Panc1 (cell line): ENCODE measurements at regions not wholly inside any gene's neighbourhood (a gene's known extent, or its start where the extent isn't known, plus 50 kb on each side); places are given as distances from the start of the nearest gene placed in this dataset.

Experiments used
- ATAC-seq: fragments of 200-7000 bp; cut with Tn5 transposase; 2 replicates; pipeline ENCODE4 v1.9.1; 2020; ENCODE audit warnings: mild to moderate bottlenecking, moderate library complexity
- BruUV-seq: library from RNA; stranded (reverse); fragments of 400-500 nt; replicated peaks from 2 replicates; lab custom pipeline; 2021; lab: Mats Ljungman, UMichigan
- CTCF ChIA-PET: fragments of 300-600 bp; sonication (Branson Sonifier 250); formaldehyde crosslinking; loops from one replicate; lab custom pipeline; 2022; ENCODE audit warnings: antibody characterized with exemption; lab: Charles Lee
- POLR2A ChIA-PET: fragments of 300-600 bp; sonication (Branson Sonifier 250); formaldehyde crosslinking; loops from one replicate; lab custom pipeline; 2022; ENCODE audit warnings: antibody characterized with exemption; lab: Charles Lee
- DNase-seq: peaks from one replicate; pipeline ENCODE4 v3.0.0-alpha.2; 2010; ENCODE audit warnings: low read depth, low spot score
- H3K27ac ChIP-seq: 2 replicates; pipeline ENCODE4 v1.5.1; 2011; ENCODE audit warnings: mild to moderate bottlenecking, low read length, inconsistent platforms
- H3K27me3 ChIP-seq: fragments of 200-500 bp; sonication (Bioruptor generic); 2 replicates; pipeline ENCODE4 v1.6.0; 2014; ENCODE audit warnings: low read length, inconsistent platforms; ENCODE audit not compliant: control insufficient read depth, insufficient read depth
- H3K36me3 ChIP-seq: fragments of 200-500 bp; sonication (Bioruptor generic); 2 replicates; pipeline ENCODE4 v1.5.1; 2014; ENCODE audit warnings: inconsistent platforms, mild to moderate bottlenecking, low read length, moderate library complexity; ENCODE audit not compliant: control insufficient read depth, insufficient read depth
- H3K4me1 ChIP-seq: 2 replicates; pipeline ENCODE4 v1.5.1; 2011; ENCODE audit warnings: inconsistent platforms, mild to moderate bottlenecking, low read length, moderate library complexity; ENCODE audit not compliant: control insufficient read depth, insufficient read depth
- H3K4me3 ChIP-seq, 2 experiments: 2 replicates each; pipeline ENCODE4 v1.5.1; 2011 to 2012; ENCODE audit warnings: low read depth in 2 of 2, low read length in 2 of 2, mild to moderate bottlenecking in 2 of 2, inconsistent platforms in 1 of 2, moderate library complexity in 1 of 2
- H3K9me3 ChIP-seq: fragments of 200-500 bp; sonication (Bioruptor generic); 2 replicates; pipeline ENCODE4 v1.5.1; 2014; ENCODE audit warnings: low read depth, mild to moderate bottlenecking, inconsistent platforms, low read length, moderate library complexity; ENCODE audit not compliant: control insufficient read depth, insufficient read depth
- POLR2AphosphoS5 ChIP-seq: IDR thresholded peaks from 2 replicates; pipeline ENCODE4 v1.6.1; 2012; ENCODE audit warnings: mild to moderate bottlenecking, low read depth, low read length, moderate library complexity
- SIN3A ChIP-seq: IDR thresholded peaks from 2 replicates; pipeline ENCODE4 v1.6.1; 2012; ENCODE audit warnings: low read depth, mild to moderate bottlenecking, low read length, moderate library complexity, borderline replicate concordance; ENCODE audit not compliant: insufficient read depth
- TCF7L2 ChIP-seq: IDR thresholded peaks from 2 replicates; pipeline ENCODE4 v1.6.1; 2011; ENCODE audit warnings: mild to moderate bottlenecking, low read depth, low read length, inconsistent platforms
- in situ Hi-C: cut with HindIII; loops from 2 replicates; pipeline ENCODE4 v1.10.0; 2016; ENCODE audit warnings: low sequenced_read_pairs, low pct_unique_long_range_greater_than_20kb
- intact Hi-C: fragments of 100-400 bp; cut with micrococcal nuclease; formaldehyde crosslinking; loops from one replicate; pipeline ENCODE4 v1.10.0; 2022; ENCODE audit not compliant: unreplicated experiment
- TF ChIP-seq, protein P1 (sequence below), 2 experiments: IDR thresholded peaks; 2 replicates each; pipeline ENCODE4 v1.6.1; 2011 to 2012; ENCODE audit warnings: low read depth in 2 of 2, control low read depth in 1 of 2, low read length in 1 of 2, mild to moderate bottlenecking in 1 of 2, moderate library complexity in 1 of 2; ENCODE audit not compliant: insufficient read depth in 1 of 2
- TF ChIP-seq, protein P2 (sequence below): fragments of 450-650 bp; IDR thresholded peaks from 2 replicates; pipeline ENCODE4 v1.5.1; 2017; ENCODE audit warnings: mild to moderate bottlenecking

DNA sequence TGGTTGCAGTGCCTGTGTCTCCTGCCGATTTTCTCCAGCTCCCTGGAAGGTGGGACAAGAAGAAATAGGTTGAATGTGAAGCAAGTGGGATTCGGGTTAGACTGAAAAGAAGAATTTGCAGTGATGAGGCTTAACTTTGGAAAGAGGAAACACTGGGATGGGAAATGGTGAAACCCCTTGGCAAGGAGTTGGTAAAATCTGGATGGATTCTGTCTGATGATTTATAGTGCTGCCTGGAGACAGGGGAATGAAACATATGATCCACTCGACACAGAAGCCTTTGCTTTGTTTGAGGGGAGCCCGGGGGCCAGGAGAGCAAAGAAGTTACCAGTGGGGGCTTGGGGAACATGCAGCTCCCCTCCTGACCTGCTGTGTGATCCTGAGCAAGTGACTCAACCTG lies 67.2 kb downstream of the UBIAD1 start:
- DNase-seq (no peak), ATAC-seq (no peak)
- TF ChIP-seq POLR2AphosphoS5 (no peak), SIN3A (no peak), TCF7L2 (no peak)
- TF ChIP-seq, protein P1, sequence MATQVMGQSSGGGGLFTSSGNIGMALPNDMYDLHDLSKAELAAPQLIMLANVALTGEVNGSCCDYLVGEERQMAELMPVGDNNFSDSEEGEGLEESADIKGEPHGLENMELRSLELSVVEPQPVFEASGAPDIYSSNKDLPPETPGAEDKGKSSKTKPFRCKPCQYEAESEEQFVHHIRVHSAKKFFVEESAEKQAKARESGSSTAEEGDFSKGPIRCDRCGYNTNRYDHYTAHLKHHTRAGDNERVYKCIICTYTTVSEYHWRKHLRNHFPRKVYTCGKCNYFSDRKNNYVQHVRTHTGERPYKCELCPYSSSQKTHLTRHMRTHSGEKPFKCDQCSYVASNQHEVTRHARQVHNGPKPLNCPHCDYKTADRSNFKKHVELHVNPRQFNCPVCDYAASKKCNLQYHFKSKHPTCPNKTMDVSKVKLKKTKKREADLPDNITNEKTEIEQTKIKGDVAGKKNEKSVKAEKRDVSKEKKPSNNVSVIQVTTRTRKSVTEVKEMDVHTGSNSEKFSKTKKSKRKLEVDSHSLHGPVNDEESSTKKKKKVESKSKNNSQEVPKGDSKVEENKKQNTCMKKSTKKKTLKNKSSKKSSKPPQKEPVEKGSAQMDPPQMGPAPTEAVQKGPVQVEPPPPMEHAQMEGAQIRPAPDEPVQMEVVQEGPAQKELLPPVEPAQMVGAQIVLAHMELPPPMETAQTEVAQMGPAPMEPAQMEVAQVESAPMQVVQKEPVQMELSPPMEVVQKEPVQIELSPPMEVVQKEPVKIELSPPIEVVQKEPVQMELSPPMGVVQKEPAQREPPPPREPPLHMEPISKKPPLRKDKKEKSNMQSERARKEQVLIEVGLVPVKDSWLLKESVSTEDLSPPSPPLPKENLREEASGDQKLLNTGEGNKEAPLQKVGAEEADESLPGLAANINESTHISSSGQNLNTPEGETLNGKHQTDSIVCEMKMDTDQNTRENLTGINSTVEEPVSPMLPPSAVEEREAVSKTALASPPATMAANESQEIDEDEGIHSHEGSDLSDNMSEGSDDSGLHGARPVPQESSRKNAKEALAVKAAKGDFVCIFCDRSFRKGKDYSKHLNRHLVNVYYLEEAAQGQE (IDR thresholded peaks at IDR 0.05; ENCODE audit: insufficient read depth in 1 of 2, low read depth in 2 of 2, low read length in 1 of 2), result no peak
- TF ChIP-seq, protein P2, sequence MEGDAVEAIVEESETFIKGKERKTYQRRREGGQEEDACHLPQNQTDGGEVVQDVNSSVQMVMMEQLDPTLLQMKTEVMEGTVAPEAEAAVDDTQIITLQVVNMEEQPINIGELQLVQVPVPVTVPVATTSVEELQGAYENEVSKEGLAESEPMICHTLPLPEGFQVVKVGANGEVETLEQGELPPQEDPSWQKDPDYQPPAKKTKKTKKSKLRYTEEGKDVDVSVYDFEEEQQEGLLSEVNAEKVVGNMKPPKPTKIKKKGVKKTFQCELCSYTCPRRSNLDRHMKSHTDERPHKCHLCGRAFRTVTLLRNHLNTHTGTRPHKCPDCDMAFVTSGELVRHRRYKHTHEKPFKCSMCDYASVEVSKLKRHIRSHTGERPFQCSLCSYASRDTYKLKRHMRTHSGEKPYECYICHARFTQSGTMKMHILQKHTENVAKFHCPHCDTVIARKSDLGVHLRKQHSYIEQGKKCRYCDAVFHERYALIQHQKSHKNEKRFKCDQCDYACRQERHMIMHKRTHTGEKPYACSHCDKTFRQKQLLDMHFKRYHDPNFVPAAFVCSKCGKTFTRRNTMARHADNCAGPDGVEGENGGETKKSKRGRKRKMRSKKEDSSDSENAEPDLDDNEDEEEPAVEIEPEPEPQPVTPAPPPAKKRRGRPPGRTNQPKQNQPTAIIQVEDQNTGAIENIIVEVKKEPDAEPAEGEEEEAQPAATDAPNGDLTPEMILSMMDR, result no peak
- H3K36me3 ChIP-seq, result no peaks in the 10 kb centered on the region
- no TSS peak for BruUV-seq
- ChIA-PET POLR2A (no interaction called here), CTCF (no interaction called here)
- in situ Hi-C loops (no loop called here), intact Hi-C loops (no loop called here)
- H3K27ac ChIP-seq, result no peak overlapping the region
- no peak overlapping the region for H3K4me3 ChIP-seq
- no peaks in the 10 kb centered on the region for H3K4me1 ChIP-seq
- H3K9me3 ChIP-seq, result no peaks in the 10 kb centered on the region
- no peaks in the 10 kb centered on the region for H3K27me3 ChIP-seq

DNA sequence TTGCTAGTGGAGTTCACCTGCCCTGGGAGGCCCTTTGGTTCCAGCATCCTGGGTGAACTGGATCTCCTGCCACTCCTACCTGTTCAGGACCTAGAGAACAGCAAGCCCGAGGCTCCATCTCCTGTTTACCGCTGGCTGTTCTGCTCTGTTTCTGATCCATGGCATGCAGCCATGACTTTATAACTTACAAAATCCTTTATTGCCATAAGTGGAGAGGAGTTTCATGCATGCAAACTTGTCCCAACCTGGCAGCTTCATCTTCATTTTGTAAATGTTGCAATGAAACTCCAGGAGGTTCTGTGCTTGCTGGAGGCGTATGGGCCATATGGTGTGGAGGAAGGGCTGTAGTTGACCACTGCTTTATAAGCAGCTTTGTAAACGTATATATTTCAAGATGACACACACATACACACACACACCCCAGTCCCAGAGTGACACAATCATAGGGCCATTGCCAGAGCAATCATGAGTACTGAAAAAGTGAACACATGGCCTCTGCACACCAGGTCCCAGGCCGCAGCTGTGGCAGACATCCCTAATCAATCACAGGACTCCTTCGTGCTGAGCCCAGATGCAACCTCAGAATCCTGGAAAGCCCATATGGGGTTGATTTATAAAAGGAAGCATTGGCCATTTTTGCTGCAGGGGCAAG lies 69.0 kb downstream of the UBIAD1 start:
- no peak overlapping the region for H3K27ac ChIP-seq
- H3K9me3 ChIP-seq, result no peaks in the 10 kb centered on the region
- no peaks in the 10 kb centered on the region for H3K36me3 ChIP-seq
- no peaks in the 10 kb centered on the region for H3K27me3 ChIP-seq
- CTCF ChIA-PET, result no interaction called here
- H3K4me3 ChIP-seq, result no peak overlapping the region
- no peak for TF ChIP-seq TCF7L2
- TF ChIP-seq, protein P1 (IDR thresholded peaks at IDR 0.05; ENCODE audit: insufficient read depth in 1 of 2, low read depth in 2 of 2, low read length in 1 of 2), result no peak
- no peak for TF ChIP-seq SIN3A
- TF ChIP-seq, protein P2, result no peak
- TF ChIP-seq POLR2AphosphoS5, result no peak
- intact Hi-C loops, result no loop called here
- BruUV-seq, result no TSS peak
- H3K4me1 ChIP-seq, result no peaks in the 10 kb centered on the region
- POLR2A ChIA-PET, result interaction anchor here (0.7 kb wide), 1 partner anchor 453 kb away, joined by 3 read pairs; no protein-coding TSS in a partner anchor
- DNase-seq (no peak), ATAC-seq (no peak)
- in situ Hi-C loops, result no loop called here
